ENCODE measurements at regions not wholly inside any gene's neighbourhood (a gene's known extent, or its start where the extent isn't known, plus 50 kb on each side); places are given as distances from the start of the nearest gene placed in this dataset.

DNA sequence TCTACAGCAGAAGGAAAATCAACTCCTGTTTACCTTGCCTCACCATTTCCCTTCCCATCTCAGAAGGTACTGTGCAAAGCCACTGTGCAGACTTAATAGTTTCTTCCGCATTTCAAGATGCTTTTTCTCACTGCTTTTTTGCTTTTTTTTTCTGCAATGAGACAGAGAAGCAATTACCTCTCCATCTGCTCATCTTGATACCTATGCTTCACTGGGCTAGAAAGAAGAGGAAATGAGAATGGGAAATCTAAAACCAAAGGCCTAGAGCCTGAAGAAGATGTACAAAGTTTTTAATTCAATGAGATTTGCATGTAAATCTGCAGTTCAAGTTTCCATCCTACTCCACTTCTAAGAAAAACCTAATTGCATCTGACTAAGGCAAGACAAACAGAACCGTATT, 238.1 kb upstream of the SETMAR start:
- CTCF ChIA-PET = no interaction called here
- intact Hi-C loops (cut with micrococcal nuclease) = no loop called here

More for the DNA sequence above, 238.1 kb upstream of the SETMAR start:
- no peaks in the 10 kb centered on the region for H4K20me1 ChIP-seq (ENCODE audit: insufficient read depth, low read length)
- no peak overlapping the region for H3K18ac ChIP-seq (ENCODE audit: low read depth, low read length)
- H3K36me3 ChIP-seq (ENCODE audit: control insufficient read depth, insufficient read depth, low read length) = no peaks in the 10 kb centered on the region
- H2BK20ac ChIP-seq (ENCODE audit: low read depth, low read length) = no peak overlapping the region
- H3K9me1 ChIP-seq (ENCODE audit: insufficient read depth, low read length) = no peaks in the 10 kb centered on the region
- dilution Hi-C loops (cut with HindIII; ENCODE audit: low sequenced_read_pairs, unreplicated experiment) = no loop called here
- no peak overlapping the region for H4K5ac ChIP-seq (ENCODE audit: low read depth, low read length)
- no peak overlapping the region for H3K4ac ChIP-seq (ENCODE audit: low read depth, low read length)
- no peak overlapping the region for H3K23ac ChIP-seq (ENCODE audit: low read depth, low read length)
- no peak overlapping the region for H3K56ac ChIP-seq (ENCODE audit: extremely low read depth, insufficient read depth, low read length)
- POLR2A ChIA-PET (ENCODE audit: unreplicated experiment) = no interaction called here
- no peak overlapping the region for H2BK120ac ChIP-seq (ENCODE audit: low read depth, low read length)
- no peak overlapping the region for H2AK5ac ChIP-seq (ENCODE audit: low read depth, low read length)
- no peak overlapping the region for H4K8ac ChIP-seq (ENCODE audit: low read depth in 2 of 2, low read length in 2 of 2)
- H2BK5ac ChIP-seq (ENCODE audit: low read depth, low read length, poor library complexity, severe bottlenecking) = no peak overlapping the region
- ATAC-seq (ENCODE audit: low read depth) (no peak), DNase-seq (no peak)
- H4K91ac ChIP-seq (ENCODE audit: insufficient read depth, low read depth, low read length) = no peak overlapping the region
- H3K79me1 ChIP-seq (ENCODE audit: low read depth in 1 of 2, low read length in 2 of 2) = no peaks in the 10 kb centered on the region
- H3K4me3 ChIP-seq (ENCODE audit: insufficient read depth, low read depth, low read length) = no peak overlapping the region
- H3K27me3 ChIP-seq (ENCODE audit: control insufficient read depth, insufficient read depth, low read length) = no peaks in the 10 kb centered on the region
- in situ Hi-C loops (cut with MboI; ENCODE audit: low sequenced_read_pairs) = no loop called here
- TF ChIP-seq, protein P1, sequence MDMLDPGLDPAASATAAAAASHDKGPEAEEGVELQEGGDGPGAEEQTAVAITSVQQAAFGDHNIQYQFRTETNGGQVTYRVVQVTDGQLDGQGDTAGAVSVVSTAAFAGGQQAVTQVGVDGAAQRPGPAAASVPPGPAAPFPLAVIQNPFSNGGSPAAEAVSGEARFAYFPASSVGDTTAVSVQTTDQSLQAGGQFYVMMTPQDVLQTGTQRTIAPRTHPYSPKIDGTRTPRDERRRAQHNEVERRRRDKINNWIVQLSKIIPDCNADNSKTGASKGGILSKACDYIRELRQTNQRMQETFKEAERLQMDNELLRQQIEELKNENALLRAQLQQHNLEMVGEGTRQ (IDR thresholded peaks at IDR 0.05; ENCODE audit: low read depth, low read length) = no peak
- no peak for TF ChIP-seq MAFK (IDR thresholded peaks at IDR 0.05; ENCODE audit: low read depth, low read length)
- no peak for TF ChIP-seq RAD21 (IDR thresholded peaks at IDR 0.05; ENCODE audit: low read length)
- TF ChIP-seq POLR2A (IDR thresholded peaks at IDR 0.05; ENCODE audit: low read depth, low read length) = no peak
- no peak for TF ChIP-seq CHD1 (IDR thresholded peaks at IDR 0.05; ENCODE audit: low read depth, low read length)
- TF ChIP-seq CEBPB (IDR thresholded peaks at IDR 0.05; ENCODE audit: low read depth, low read length) = no peak
- no peak for TF ChIP-seq SMC3 (IDR thresholded peaks at IDR 0.05; ENCODE audit: low read depth, low read length)
- no peak for TF ChIP-seq RFX5 (IDR thresholded peaks at IDR 0.05; ENCODE audit: low read depth, low read length)
- TF ChIP-seq RCOR1 (IDR thresholded peaks at IDR 0.05; ENCODE audit: insufficient replicate concordance, low read length) = no peak
- TF ChIP-seq FOS (IDR thresholded peaks at IDR 0.05; ENCODE audit: low read depth, low read length) = no peak
- TF ChIP-seq, protein P2, sequence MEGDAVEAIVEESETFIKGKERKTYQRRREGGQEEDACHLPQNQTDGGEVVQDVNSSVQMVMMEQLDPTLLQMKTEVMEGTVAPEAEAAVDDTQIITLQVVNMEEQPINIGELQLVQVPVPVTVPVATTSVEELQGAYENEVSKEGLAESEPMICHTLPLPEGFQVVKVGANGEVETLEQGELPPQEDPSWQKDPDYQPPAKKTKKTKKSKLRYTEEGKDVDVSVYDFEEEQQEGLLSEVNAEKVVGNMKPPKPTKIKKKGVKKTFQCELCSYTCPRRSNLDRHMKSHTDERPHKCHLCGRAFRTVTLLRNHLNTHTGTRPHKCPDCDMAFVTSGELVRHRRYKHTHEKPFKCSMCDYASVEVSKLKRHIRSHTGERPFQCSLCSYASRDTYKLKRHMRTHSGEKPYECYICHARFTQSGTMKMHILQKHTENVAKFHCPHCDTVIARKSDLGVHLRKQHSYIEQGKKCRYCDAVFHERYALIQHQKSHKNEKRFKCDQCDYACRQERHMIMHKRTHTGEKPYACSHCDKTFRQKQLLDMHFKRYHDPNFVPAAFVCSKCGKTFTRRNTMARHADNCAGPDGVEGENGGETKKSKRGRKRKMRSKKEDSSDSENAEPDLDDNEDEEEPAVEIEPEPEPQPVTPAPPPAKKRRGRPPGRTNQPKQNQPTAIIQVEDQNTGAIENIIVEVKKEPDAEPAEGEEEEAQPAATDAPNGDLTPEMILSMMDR (conservative IDR thresholded peaks at IDR 0.05; ENCODE audit: low read depth, low read length) = no peak
- no peak for TF ChIP-seq NFE2L2 (IDR thresholded peaks at IDR 0.05; ENCODE audit: low read depth, low read length)
- no peak for TF ChIP-seq MAZ (IDR thresholded peaks at IDR 0.05; ENCODE audit: borderline replicate concordance, low read depth, low read length)
- no peak for TF ChIP-seq MXI1 (IDR thresholded peaks at IDR 0.05; ENCODE audit: borderline replicate concordance, low read depth, low read length)
- TF ChIP-seq, protein P3, sequence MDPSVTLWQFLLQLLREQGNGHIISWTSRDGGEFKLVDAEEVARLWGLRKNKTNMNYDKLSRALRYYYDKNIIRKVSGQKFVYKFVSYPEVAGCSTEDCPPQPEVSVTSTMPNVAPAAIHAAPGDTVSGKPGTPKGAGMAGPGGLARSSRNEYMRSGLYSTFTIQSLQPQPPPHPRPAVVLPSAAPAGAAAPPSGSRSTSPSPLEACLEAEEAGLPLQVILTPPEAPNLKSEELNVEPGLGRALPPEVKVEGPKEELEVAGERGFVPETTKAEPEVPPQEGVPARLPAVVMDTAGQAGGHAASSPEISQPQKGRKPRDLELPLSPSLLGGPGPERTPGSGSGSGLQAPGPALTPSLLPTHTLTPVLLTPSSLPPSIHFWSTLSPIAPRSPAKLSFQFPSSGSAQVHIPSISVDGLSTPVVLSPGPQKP (IDR thresholded peaks at IDR 0.05; ENCODE audit: borderline replicate concordance, low read depth, low read length) = no peak
- no peak for TF ChIP-seq BHLHE40 (IDR thresholded peaks at IDR 0.05; ENCODE audit: low read depth, low read length)
- no peak overlapping the region for H2AK9ac ChIP-seq (replicated peaks; ENCODE audit: low read depth, low read length, poor library complexity)
- no peaks in the 10 kb centered on the region for H3K4me1 ChIP-seq (ENCODE audit: control insufficient read depth, insufficient read depth, low read length)
- BruUV-seq (replicated peaks) = no TSS peak
- no peak overlapping the region for H3K27ac ChIP-seq (ENCODE audit: insufficient read depth, low read length)
- H3K14ac ChIP-seq (replicated peaks; ENCODE audit: low read depth, low read length) = no peak overlapping the region
- H3K9me3 ChIP-seq (ENCODE audit: control insufficient read depth, insufficient read depth, low read length) = peaks cover 15% of the 10 kb centered on the region
- no peak overlapping the region for H3K4me2 ChIP-seq (ENCODE audit: low read depth, low read length)
- no peak overlapping the region for H2BK15ac ChIP-seq (ENCODE audit: low read depth, low read length)
- WGBS, 2 experiments (ENCODE audit: extremely low coverage in 2 of 2, insufficient read length in 1 of 2) = no CpG with 5 or more reads among the region's 2 CpGs
- no peak overlapping the region for H3K9ac ChIP-seq (ENCODE audit: low read depth, low read length)
- H2AFZ ChIP-seq (replicated peaks; ENCODE audit: low read length, poor library complexity) = no peak overlapping the region

All from IMR-90 (cell line).